ENCODE measurements at regions not wholly inside any gene's neighbourhood (a gene's known extent, or its start where the extent isn't known, plus 50 kb on each side); places are given as distances from the start of the nearest gene placed in this dataset.

DNA sequence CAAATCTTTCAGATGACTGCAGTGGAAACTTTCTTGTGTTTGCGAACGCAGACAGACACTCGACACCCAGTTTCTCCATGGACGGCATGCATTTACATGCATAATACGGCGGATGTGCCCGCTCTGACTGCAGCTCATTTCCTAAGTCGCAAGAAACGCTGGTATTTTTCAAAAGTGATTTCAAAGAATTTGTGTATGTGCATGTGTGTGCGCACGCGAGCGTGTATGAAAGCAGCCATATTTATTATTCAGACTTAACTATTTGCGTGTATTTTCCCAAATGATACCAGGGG lies 436.5 kb upstream of the MGMT start:
- H3K27ac ChIP-seq = no peak overlapping the region
- TF ChIP-seq CTCF (conservative IDR thresholded peaks at IDR 0.05) = no peak

GRCh38 chr10:129030996-129031843 lies 435.8 kb upstream of the MGMT start:
- peak; percentile 91 for TF ChIP-seq CTCF (conservative IDR thresholded peaks at IDR 0.05)
- H3K27ac ChIP-seq = no peak overlapping the region

- TF ChIP-seq CTCF (conservative IDR thresholded peaks at IDR 0.05) = peak; percentile 8
- H3K27ac ChIP-seq = no peak overlapping the region
Observed at GRCh38 chr10:129031844-129032150, 435.2 kb upstream of the MGMT start.

DNA sequence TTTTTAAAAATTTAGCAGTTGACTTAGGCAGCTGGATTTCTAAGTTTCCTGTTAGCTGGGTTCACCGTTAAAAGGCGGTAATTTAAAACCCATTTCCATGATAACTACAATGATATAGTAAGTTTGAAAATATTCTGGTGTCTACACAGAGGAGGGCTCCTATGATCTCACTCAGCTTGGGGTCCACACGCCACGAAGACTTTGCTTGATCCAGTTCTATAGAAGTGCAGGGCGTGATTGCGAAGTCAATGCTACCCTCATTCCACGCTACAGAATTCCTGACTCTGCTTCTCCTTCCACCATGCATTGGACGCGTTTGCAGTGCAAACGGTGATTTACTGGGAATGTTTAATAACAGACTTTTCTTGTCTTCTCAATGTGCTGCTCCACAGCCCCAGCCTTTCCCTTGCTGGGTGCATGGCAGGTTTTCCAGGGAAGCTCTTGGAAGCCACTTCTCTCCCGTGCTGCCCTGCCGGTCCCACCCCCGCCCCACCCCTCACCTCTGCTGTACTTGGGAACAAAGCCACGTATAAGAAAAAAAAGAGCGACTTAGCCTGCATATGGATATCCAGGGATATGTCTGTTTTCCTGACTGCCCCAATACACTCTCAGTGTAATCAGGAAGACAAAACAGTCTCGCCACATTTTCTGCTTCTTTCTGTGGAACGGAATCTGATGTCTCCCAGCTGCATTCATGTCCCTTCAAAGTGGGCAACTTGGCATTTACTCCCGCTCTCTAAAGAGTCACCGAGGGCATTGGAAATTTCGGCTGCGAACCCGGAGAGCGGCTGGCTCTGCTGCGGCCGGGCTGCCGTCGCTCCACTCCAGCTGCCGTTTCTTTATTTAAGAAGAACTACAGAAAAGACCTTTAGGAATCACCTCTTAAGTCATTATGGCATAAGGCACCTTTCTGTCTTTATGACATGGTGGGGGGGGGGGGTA lies 434.4 kb upstream of the MGMT start:
- H3K27ac ChIP-seq = peak overlapping the region; percentile 59
- no peak for TF ChIP-seq CTCF (conservative IDR thresholded peaks at IDR 0.05)

DNA sequence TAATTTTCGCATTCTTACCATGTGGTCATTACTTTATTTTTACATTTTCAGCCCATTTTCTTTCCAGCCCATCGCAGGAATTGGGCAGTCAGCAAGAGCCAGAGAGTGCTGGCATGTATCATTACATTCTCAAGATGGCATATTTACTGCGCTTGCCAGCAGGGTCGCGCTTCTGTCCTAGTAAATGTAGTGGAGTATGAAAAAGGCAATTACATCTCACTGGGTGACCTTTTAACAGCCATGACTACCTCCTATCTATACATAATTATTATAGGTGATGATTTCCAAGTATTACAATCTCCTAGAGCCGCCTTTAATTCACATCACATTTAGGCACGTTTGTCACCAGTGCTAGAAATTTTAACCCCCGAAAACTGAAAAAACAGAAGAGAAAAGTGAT lies 433.7 kb upstream of the MGMT start:
- H3K27ac ChIP-seq = peak overlapping the region; percentile 59
- 0 out of 2 replicates have a peak, but pooled peaks have one; percentile 13 for TF ChIP-seq CTCF (conservative IDR thresholded peaks at IDR 0.05)

GRCh38 chr10:129033790-129034272 lies 433.2 kb upstream of the MGMT start:
- H3K27ac ChIP-seq = peak overlapping the region; percentile 59
- TF ChIP-seq CTCF (conservative IDR thresholded peaks at IDR 0.05) = no peak

- no peak for TF ChIP-seq CTCF (conservative IDR thresholded peaks at IDR 0.05)
- no peak overlapping the region for H3K27ac ChIP-seq
Observed at GRCh38 chr10:129035052-129035827, 431.8 kb upstream of the MGMT start.
